ENCODE measurements at regions not wholly inside any gene's neighbourhood (a gene's known extent, or its start where the extent isn't known, plus 50 kb on each side); places are given as distances from the start of the nearest gene placed in this dataset.

DNA sequence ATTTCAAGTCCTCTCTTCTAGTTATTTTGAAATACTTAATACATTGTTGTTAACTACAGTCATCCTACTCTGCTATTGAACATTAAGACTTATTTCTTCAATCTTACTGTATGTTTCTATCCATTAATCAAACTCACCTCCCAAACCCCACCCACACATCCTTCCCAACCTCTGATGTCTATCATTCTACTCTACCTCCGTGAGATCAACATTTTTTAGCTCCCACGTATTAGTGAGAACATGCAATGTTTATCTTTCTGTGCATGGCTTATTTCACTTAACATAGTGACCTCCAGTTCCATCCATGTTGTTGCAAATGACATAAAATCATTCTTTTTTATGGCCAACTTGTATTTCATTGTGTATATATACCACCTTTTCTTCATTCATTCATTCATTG, 236.6 kb upstream of the CTNNB1 start:
- no peak for DNase-seq

DNA sequence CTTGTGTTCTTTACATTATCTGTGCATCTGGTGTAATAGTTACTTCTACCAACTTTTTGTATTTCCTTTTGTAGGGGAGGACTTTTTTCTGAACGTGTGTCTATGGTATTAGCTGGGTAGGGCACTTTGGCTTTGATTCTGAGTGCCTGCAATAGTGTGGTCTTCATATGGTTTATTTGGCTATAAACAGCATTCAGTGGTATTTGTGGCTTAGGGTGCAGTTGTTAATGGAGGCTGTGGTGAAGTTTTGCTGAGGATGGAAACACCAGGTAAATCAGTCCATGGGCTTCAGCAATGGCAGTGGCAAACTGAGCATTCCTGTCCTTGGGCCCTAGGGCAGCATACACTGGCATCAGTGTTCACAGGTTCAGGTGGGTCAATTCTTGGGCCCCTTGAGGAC, 230.6 kb upstream of the CTNNB1 start:
- DNase-seq, result no peak

DNA sequence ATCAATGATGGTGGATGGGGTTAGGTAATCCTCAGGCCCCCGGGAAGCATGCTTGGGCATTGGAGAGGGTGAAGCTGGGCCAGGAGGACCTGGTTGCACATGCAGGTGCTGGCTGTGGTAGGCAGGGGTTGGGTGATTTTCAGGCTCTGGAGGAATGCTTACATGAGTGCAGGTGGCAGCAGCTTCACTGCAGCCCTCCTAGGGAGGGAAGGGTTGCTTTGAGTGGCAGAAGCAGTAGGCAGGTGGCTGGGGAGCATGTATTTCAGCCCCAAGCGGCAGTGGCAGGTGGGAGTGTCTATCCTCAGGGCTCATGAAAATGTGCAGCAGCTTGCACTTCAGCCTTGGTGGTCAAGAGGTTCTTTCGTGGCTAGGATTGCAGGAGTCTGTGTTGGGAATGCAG, 230.0 kb upstream of the CTNNB1 start:
- no peak for DNase-seq

DNA sequence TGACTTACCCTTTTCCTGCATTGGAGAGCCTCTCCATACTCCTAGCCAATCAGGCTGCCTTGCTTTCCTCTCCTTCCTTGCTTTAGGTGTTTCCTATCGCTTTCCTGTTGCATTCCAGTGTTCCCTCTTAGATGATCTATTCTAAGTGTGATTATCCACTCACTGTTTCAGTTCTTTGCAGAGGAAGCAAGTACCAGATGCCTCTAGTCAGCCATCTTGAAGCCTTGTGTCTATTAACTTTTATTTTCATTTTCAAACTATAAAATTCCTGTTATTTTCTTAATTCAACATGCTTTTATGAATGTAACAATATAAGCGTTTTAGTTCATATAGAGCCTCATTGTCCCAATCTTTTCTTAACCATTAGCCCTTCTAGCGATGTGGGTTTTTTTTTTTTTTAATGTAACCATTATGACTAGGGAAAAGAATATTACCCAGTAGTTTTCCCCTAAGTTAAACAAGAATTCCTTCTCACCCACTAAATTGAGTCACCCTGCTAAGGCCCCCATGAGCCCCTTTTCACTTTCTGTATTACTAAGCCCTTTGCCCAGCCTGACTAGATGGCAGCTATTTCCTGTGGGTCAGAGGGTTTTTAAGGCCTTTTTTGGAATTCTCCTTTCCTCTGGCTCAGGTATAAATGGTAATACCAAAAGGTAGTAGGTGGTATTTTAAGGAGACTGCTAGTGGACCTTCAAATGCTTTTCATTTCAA, 229.4 kb upstream of the CTNNB1 start:
- DNase-seq, result no peak

- peak; percentile 49 for DNase-seq
These were observed 227.8 kb upstream of the CTNNB1 start for GRCh38 chr3:40971191-40972168.

DNA sequence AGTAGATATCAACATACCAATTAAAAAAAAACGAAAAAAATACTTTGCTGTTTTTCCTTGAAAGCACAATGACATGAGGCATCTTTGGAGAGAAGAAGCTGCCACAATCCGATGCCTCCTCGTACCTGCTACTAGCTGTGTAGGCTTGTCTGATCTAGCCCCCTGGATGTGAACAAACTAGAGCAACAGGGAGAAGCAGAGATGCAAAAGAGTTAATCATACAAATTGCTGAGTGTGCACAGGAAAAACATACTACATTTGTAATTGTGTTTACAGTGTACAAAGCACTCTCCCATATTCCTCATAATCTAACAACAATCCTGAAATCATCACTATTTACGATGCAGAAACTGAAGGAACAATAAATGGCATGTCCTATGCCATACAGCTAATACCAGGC, 227.0 kb upstream of the CTNNB1 start:
- DNase-seq, result no peak

- DNase-seq, result no peak
These were observed 226.2 kb upstream of the CTNNB1 start for GRCh38 chr3:40973141-40973540.

GRCh38 chr3:40975711-40976121, 223.6 kb upstream of the CTNNB1 start:
- DNase-seq, result no peak

DNA sequence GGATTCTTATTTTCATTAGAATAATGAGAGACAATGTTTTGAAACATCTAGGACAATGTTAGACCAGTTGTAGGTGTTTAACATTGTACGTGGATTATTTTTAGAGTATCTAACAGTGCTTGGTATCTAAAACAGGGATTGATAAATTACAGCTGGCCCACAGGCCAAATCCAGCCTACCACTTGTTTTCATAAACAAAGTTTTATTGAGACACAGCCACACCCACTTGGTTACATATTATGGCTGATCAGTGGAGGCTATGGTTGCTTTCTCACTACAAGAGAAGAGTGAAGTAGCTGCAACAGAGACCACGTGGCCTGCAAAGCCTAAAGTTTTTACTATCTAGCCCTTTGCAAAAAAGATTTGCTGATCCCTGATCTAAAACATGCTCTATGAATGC, 223.1 kb upstream of the CTNNB1 start:
- no peak for DNase-seq

GRCh38 chr3:40978442-40978841, 220.9 kb upstream of the CTNNB1 start:
- no peak for DNase-seq

DNA sequence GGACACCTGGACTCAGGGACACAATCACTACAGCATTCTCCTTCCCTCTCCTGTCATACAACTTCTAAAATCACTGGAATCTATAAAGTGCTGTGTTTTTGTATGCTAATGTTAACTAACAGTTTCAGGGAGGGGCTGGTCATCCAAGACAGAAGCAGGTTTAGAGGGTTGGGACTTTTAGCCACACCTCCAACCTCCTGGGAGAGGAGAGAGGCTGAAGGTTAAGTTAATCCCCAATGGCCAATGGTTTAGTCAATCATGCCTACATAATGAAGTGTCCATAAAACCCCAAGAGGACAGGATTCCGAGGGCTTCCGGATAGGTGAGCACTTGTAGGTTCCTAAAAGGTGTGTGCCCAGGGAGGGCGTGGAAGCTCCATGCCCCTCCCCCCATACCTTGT, 219.3 kb upstream of the CTNNB1 start:
- DNase-seq, result no peak

DNA sequence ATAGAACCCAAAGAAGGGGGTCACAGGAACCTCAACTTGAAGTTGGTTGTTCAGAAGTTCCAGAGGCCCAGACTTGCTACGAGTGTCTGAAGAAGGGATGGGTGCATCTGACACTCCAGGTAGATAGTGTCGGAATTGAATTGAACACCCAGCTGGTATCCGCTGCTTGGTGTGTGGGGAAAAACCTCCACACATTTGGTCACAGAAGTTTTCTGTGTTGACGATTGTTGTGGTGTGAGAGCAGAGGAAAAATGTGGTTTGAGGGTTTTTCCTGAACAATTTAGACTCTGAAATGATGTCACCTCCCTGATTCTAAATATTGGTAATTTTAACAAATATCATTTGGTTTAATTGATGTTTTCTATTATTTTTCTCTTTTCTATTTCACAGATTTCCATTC, 218.8 kb upstream of the CTNNB1 start:
- DNase-seq, result no peak

- DNase-seq, result no peak
These were observed 214.1 kb upstream of the CTNNB1 start for GRCh38 chr3:40985195-40985594.

DNA sequence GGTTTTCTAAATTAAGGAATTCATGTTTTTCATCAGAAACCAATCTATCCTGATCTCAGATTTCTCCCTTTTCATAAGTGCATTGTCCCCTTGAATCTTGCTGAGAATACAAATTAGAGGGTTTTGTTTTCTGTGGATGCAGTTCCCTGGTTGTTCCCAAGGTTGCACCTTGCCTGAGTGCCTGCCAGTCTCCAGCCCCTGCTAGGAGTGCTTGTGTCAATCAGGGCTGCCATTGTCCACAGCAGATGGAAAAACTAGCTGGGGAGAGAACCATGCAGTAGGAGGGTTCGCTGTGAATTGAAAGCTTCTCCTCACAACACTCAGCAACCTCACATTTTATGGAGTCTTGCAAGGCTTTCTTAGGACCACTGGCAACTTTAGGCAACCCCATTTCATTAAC, 210.8 kb upstream of the CTNNB1 start:
- no peak for DNase-seq

DNA sequence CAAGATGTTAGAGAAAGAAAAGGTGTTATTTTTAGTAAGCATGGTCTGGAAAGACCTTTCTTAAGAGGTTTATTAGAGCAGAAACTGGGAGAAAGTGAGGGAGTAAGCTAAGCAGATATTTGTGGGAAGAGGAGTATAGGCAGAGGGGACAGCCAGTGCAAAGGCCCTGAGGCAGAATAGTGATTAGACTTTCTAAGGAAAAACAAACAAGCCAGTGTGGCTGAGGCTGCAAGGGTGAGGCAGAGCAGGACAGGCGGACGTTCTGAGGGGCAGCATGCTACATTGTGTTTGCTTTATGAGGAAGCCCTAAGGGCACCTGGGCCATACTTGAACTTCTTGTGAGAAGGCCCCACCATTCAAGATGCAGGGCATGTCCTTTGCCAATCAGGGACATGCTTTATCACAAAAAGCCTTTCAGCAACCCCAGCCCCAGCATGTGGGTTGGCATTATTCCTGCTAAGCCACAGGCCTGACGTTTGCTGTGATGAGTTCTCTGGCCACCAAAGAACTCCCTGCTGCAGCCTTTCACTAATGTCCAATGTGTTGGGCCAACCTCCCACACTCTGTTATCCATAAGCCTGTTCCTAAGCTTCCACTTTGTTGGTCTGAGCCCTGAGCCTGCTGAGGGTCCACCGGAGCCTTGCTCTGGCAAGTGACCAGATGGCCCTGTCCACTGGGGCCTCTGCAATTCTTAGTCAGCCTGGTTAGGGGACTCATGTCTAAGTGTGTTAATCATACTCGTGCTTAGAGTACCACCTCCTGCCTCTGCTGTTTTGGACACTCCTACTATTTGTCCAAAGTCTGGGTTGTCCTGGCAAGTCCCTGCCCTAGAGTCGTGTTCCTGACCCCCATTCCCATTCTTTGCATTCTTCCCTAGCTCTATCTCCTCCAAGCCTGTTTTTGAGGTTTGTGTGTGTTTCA, 209.9 kb upstream of the CTNNB1 start:
- no peak for DNase-seq

GRCh38 chr3:40990062-40990456, 209.2 kb upstream of the CTNNB1 start:
- DNase-seq, result no peak

- DNase-seq, result no peak
These were observed 207.3 kb upstream of the CTNNB1 start for GRCh38 chr3:40992023-40992422.

- DNase-seq, result no peak
These were observed 204.7 kb upstream of the CTNNB1 start for GRCh38 chr3:40994611-40995010.

DNA sequence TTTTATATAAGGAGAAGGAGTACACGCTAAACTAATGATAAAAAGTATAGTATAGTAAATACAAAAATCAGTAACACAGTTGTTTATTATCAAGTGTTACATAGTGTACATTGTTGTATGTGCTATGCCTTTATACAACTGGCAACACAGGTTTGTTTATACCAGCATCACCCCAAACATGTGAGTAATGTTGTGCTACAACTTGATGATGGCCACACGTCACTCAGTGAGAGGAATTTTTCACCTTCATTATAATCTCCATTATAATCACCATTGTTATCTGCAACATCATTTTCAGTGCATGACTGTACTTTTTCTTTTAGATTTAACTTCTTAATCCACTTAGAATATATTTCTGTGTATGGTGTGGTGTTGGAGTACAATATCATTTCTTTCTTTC, 204.0 kb upstream of the CTNNB1 start:
- no peak for DNase-seq

- no peak for DNase-seq
These were observed 202.9 kb upstream of the CTNNB1 start for GRCh38 chr3:40996382-40996781.

- no peak for DNase-seq
These were observed 202.2 kb upstream of the CTNNB1 start for GRCh38 chr3:40996827-40997710.

Measured in stimulated activated CD4-positive, alpha-beta T cell treated with anti-CD3 and anti-CD28 coated beads, Interleukin-1b, Interleukin-23, amount 100 ng/mL, for 48 hours (primary cell).